ENCODE measurements at regions not wholly inside any gene's neighbourhood (a gene's known extent, or its start where the extent isn't known, plus 50 kb on each side); places are given as distances from the start of the nearest gene placed in this dataset.

DNA sequence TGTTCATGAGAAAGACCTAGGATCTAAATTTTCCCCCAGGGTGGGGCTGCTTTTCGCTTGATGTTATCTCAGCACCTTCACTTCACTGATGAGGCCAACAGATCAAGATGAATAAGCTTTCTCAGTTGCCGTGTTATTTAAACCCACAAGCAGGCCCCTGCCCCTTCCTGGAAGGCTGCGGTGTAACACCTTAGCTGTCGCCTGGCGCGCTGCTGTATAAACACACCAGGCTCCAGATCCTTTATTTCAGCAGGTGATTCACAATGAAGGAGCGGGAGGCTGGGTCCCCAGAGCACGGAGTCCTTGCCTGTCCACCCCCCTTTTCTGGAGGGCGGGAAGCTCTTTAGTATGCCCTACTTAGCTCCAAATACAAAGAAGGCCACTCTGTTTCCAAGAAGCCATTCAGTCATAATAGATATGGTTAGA, 515.4 kb downstream of the FUT8 start:
- no peak for TF ChIP-seq POLR2A (IDR thresholded peaks at IDR 0.05)
- TF ChIP-seq, protein P1, sequence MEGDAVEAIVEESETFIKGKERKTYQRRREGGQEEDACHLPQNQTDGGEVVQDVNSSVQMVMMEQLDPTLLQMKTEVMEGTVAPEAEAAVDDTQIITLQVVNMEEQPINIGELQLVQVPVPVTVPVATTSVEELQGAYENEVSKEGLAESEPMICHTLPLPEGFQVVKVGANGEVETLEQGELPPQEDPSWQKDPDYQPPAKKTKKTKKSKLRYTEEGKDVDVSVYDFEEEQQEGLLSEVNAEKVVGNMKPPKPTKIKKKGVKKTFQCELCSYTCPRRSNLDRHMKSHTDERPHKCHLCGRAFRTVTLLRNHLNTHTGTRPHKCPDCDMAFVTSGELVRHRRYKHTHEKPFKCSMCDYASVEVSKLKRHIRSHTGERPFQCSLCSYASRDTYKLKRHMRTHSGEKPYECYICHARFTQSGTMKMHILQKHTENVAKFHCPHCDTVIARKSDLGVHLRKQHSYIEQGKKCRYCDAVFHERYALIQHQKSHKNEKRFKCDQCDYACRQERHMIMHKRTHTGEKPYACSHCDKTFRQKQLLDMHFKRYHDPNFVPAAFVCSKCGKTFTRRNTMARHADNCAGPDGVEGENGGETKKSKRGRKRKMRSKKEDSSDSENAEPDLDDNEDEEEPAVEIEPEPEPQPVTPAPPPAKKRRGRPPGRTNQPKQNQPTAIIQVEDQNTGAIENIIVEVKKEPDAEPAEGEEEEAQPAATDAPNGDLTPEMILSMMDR (IDR thresholded peaks at IDR 0.05), result no peak

All from thyroid gland (tissue), 4 donors.